ENCODE measurements at regions not wholly inside any gene's neighbourhood (a gene's known extent, or its start where the extent isn't known, plus 50 kb on each side); places are given as distances from the start of the nearest gene placed in this dataset.

- peak; percentile 44 for DNase-seq
These were observed 74.6 kb upstream of the NPAS1 start for GRCh38 chr19:46944918-46945628.

- DNase-seq = no peak
These were observed 73.7 kb upstream of the NPAS1 start for GRCh38 chr19:46945694-46946489.

DNA sequence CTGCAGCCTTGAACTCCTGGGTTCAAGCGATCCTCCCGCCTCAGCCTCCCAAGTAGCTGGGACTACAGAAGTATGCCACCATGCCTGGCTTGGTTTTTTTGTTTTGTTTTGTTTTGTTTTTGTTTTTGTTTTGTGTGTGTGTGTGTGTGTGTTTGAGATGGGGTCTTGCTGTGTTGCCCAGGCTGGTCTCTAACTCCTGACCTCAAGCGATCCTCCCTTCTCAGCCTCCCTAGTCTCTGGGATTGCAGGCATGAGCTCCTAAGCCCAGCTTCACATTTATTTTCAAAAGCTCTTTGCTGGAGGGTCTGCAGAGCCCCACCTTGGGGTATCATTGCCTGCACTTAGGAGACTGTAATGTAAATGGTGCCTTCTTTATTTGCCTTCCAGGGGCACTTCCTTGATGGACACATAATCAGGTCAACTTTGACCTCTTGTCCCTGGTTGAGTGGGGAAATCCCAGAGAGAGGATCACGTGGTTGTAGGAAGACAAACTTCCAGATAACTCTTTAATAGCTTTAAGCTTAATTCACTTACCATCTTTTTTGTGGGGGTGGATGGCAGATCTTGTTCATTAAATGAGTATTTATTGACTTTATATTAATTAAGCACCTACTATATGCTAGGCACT is 72.9 kb upstream of the NPAS1 start:
- no peak for DNase-seq

DNA sequence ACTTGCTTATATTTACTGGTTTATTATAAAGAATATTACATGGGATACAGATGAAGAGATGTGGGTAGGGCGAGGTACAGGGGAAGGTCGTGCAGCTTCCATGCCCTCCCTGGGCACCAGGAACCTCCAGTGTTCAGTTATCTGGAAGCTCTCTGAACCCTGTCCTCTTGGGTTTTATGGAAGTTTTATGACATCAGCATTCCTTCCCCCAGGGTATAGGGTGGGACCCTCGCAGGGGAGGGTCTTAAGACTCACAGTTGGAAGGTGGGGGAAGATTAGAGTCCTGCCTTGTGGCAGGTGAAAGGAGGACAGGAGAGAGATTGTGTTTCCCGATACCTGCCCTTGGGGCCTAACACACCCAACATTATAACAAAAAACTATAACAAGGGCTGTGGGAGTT is 71.8 kb upstream of the NPAS1 start:
- DNase-seq = no peak

GRCh38 chr19:46950526-46951170 is 69.0 kb upstream of the NPAS1 start:
- DNase-seq = no peak

GRCh38 chr19:46951171-46951986 is 68.3 kb upstream of the NPAS1 start:
- DNase-seq = no peak

- DNase-seq = no peak
These were observed 66.8 kb upstream of the NPAS1 start for GRCh38 chr19:46952874-46953273.

DNA sequence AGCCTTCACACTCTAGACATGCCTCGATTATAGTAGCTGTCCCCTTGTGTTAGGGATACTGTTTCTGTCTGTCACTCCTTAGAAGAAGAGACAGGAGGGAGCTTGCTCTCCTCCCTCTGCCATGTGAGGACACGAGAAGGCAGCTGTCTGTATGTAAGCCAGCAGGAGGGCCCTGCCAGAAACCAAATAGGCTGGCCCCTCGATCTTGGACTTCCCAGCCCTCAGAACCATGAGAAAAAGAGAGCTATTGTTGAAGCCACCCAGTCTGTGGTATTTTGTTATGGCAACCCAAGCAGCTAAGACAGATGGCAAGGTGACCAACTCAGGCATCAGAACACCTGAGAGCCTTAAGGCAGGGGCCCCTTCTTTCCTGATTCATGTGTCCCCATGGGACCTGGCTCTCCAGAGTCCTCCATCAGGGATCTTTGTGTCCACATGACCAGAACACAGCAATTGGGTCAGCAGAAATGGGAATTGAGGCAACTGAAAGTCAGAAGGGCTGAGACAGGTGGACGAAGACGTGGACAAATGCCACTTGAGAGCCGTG is 65.6 kb upstream of the NPAS1 start:
- DNase-seq = no peak

- no peak for DNase-seq
These were observed 65.1 kb upstream of the NPAS1 start for GRCh38 chr19:46954502-46954992.

- DNase-seq = no peak
These were observed 64.4 kb upstream of the NPAS1 start for GRCh38 chr19:46954993-46955812.

DNA sequence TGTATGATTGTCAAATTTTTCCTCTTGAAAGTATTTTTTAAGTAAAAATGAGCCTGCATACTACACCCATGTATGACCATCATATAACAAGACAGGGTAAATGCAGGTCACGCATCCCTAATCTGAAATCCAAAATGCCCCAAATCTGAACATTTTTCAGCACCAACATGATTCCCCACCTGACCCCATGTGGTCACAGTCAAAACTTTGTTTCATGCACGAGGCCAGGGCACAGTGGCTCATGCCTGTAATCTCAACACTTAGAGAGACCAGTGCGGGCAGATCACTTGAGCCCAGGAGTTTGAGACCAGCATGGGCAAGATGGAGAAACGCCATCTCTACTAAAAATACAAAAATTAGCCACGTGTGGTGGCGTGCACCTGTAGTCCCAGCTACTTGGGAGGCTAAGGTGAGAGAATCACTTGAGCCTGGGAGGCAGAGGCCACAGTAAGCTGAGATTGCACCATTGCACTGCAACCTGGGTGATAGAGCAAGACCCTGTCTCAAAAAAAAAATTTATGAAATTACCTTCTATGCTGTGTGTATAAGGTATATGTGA is 63.7 kb upstream of the NPAS1 start:
- no peak for DNase-seq

DNA sequence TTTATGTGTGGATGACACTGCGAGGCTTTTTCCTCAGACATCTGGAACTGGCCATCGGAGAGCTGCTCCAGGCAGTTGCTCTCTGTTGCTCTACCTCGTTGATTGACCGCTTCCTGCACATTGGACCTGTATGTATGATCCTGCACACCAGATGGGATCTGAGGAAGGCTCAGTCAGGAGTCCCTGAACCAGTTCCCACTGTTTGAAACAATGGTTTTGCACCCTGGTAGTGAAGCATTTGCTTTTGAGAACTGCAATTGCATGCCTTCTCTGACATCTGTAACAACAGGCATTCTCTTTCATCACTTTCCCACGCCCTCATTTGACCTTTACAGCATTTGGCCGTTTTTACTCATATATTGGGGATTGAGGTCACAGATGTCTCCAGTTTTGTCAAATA is 61.1 kb upstream of the NPAS1 start:
- no peak for DNase-seq

- no peak for DNase-seq
These were observed 59.6 kb upstream of the NPAS1 start for GRCh38 chr19:46959894-46960556.

GRCh38 chr19:46962030-46962570 is 57.5 kb upstream of the NPAS1 start:
- DNase-seq = no peak

GRCh38 chr19:46963093-46963734 is 56.4 kb upstream of the NPAS1 start:
- no peak for DNase-seq

DNA sequence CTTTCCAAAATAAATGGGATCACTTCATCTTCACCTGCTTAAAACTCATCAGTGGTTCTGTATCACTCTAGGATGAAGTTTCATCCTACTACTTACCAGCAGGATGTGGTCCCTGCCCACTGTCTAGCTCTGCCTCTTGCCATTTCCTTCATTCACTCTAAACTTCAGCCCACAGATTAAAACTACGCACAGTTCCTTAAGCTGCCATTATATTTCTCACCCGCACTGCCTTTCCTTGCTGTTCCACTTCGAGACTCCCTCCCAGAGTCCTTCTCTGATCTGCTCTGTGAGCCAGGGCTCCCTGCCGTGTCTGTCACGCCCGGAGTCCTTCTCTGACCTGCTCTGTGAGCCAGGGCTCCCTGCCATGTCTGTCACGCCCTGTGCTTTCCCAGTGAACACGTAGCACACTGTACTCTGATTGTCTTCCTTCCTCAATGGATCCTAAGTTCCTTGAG is 52.0 kb upstream of the NPAS1 start:
- no peak for DNase-seq
